ENCODE measurements at regions not wholly inside any gene's neighbourhood (a gene's known extent, or its start where the extent isn't known, plus 50 kb on each side); places are given as distances from the start of the nearest gene placed in this dataset.

- Histone ChIP-seq H3K4me1 (replicated peaks in 1 of 4; ENCODE audit: control insufficient read depth in 3 of 4, insufficient read depth in 4 of 4, low read length in 3 of 4) (peaks cover 4 to 16% (median 10%) of the 10 kb centered on the region in 4 experiments; a peak in 5 of 7 replicates), H2BK20ac (ENCODE audit: low read length) (no peak overlapping the region), H3K4ac (replicated peaks; ENCODE audit: insufficient read length, low read depth, low read length) (no peak overlapping the region), H3K27me3 (replicated peaks in 1 of 4; ENCODE audit: control insufficient read depth in 3 of 4, extremely low read depth in 1 of 4, insufficient read depth in 3 of 4, low read length in 3 of 4) (no peaks in the 10 kb centered on the region), H4K20me1 (replicated peaks in 1 of 2; ENCODE audit: control insufficient read depth in 1 of 2, insufficient read depth in 2 of 2, low read length in 2 of 2) (peaks cover 0 to 2% of the 10 kb centered on the region in 2 experiments), H2AK5ac (ENCODE audit: low read depth, low read length) (no peak overlapping the region), H3K36me3 (ENCODE audit: control insufficient read depth in 2 of 4, insufficient read depth in 4 of 4, low read length in 3 of 4) (no peaks in the 10 kb centered on the region), H4K8ac (ENCODE audit: extremely low read depth, insufficient read depth, low read length) (no peak overlapping the region), H4K91ac (replicated peaks; ENCODE audit: insufficient read length, low read length) (no peak overlapping the region), H2BK12ac (ENCODE audit: low read depth, low read length) (no peak overlapping the region), H3K23me2 (ENCODE audit: low read depth, low read length) (no peaks in the 10 kb centered on the region), H4K5ac (ENCODE audit: insufficient read length, low read depth, low read length) (no peak overlapping the region), H3K9ac (replicated peaks in 1 of 4; ENCODE audit: extremely low read depth in 1 of 4, low read depth in 3 of 4, low read length in 3 of 4) (no peak overlapping the region), H3K14ac (ENCODE audit: insufficient read length) (no peak overlapping the region), H2AFZ (ENCODE audit: low read length) (no peak overlapping the region), H2BK5ac (ENCODE audit: low read depth, low read length) (no peak overlapping the region), H3K4me3 (ENCODE audit: extremely low read depth in 1 of 4, insufficient read depth in 2 of 4, low read depth in 3 of 4, low read length in 4 of 4) (no peak overlapping the region; a peak in 1 of 8 replicates), H3K79me1 (ENCODE audit: low read depth, low read length) (no peaks in the 10 kb centered on the region), H3K18ac (ENCODE audit: extremely low read depth, low read length) (no peak overlapping the region), H2BK120ac (replicated peaks; ENCODE audit: low read depth, low read length) (no peak overlapping the region), H3K23ac (ENCODE audit: insufficient read length) (no peak overlapping the region), H3K9me3 (ENCODE audit: insufficient read depth in 2 of 2, low read depth in 1 of 2, low read length in 1 of 2) (no peaks in the 10 kb centered on the region; a peak in 1 of 4 replicates), H2BK15ac (ENCODE audit: low read length) (no peak overlapping the region), H3K56ac (replicated peaks; ENCODE audit: insufficient read length, low read depth, low read length) (no peak overlapping the region), H3K79me2 (ENCODE audit: control insufficient read depth in 1 of 2, insufficient read depth in 2 of 2, low read length in 2 of 2) (no peaks in the 10 kb centered on the region), H3K27ac (ENCODE audit: low read depth, low read length) (no peak overlapping the region), H3K4me2 (ENCODE audit: insufficient read depth in 1 of 2, low read depth in 2 of 2, low read length in 2 of 2) (peak overlapping the region; percentile 36 to 51; a peak in 3 of 4 replicates)
- WGBS, 2 experiments (ENCODE audit: extremely low coverage in 1 of 2, insufficient coverage in 1 of 2, insufficient read length in 1 of 2, insufficient replicate concordance in 2 of 2, low coverage in 1 of 2, low lambda C conversion rate in 2 of 2, missing lambda C conversion rate in 1 of 2) = 68% methylated on average over 4 of the region's 4 CpGs; no CpG with 5 or more reads in 1 of the 2 experiments
- no peak for FAIRE-seq
- POLR2A ChIA-PET (ENCODE audit: partially characterized antibody) = no interaction called here
- peak in 1 of 2 experiments; percentile 37 for DNase-seq (ENCODE audit: low read depth in 1 of 2, low spot score in 2 of 2)
- CTCF ChIA-PET (ENCODE audit: partially characterized antibody) = interaction anchor here (1.1 kb wide), 2 partner anchors 20 to 310 kb away, joined by 4 read pairs; no protein-coding TSS in a partner anchor
- TF ChIP-seq SP1 (IDR thresholded peaks at IDR 0.05; ENCODE audit: low read depth, low read length) (no peak), SP4 (IDR thresholded peaks at IDR 0.05; ENCODE audit: low read length) (no peak)
These were observed 85.8 kb upstream of the TMPRSS2 start for GRCh38 chr21:41593760-41594138.

Measured in H1 (cell line).